HepG2 (cell line): ENCODE measurements at regions not wholly inside any gene's neighbourhood (a gene's known extent, or its start where the extent isn't known, plus 50 kb on each side); places are given as distances from the start of the nearest gene placed in this dataset.

Experiments used
- BRCA1 ChIP-seq: sonication (generic); formaldehyde crosslinking; IDR thresholded peaks from 2 replicates; pipeline ENCODE4 v1.4.0; 2020; ENCODE audit warnings: missing genetic modification reagents
- CBX5 ChIP-seq: sonication (generic); formaldehyde crosslinking; IDR thresholded peaks from 2 replicates; pipeline ENCODE4 v1.4.0; 2020; ENCODE audit warnings: missing genetic modification reagents, borderline replicate concordance
- JUN ChIP-seq: sonication (generic); formaldehyde crosslinking; IDR thresholded peaks from 2 replicates; pipeline ENCODE4 v1.4.0; 2020; ENCODE audit warnings: mild to moderate bottlenecking, missing genetic modification reagents
- ZKSCAN8 ChIP-seq: IDR thresholded peaks from 2 replicates; pipeline ENCODE4 v1.6.1; 2016; ENCODE audit warnings: borderline replicate concordance, missing genetic modification reagents, missing compliant biosample characterization
- ZNF180 ChIP-seq: sonication (generic); formaldehyde crosslinking; IDR thresholded peaks from 2 replicates; pipeline ENCODE4 v1.4.0; 2020; ENCODE audit warnings: low read depth, missing genetic modification reagents, borderline replicate concordance
- ZNF431 ChIP-seq: sonication (generic); formaldehyde crosslinking; IDR thresholded peaks from 2 replicates; pipeline ENCODE4 v1.9.0; 2022; ENCODE audit warnings: missing genetic modification reagents, low read depth, mild to moderate bottlenecking, borderline replicate concordance
- TF ChIP-seq, protein P1 (sequence below): sonication (generic); formaldehyde crosslinking; IDR thresholded peaks from 2 replicates; pipeline ENCODE4 v1.4.0; 2020; ENCODE audit warnings: low read depth, missing genetic modification reagents
- TF ChIP-seq, protein P2 (sequence below): sonication (generic); formaldehyde crosslinking; IDR thresholded peaks from 2 replicates; pipeline ENCODE4 v1.4.0; 2020; ENCODE audit warnings: missing genetic modification reagents
- TF ChIP-seq, protein P3 (sequence below): sonication (generic); formaldehyde crosslinking; IDR thresholded peaks from 2 replicates; pipeline ENCODE4 v1.8.1; 2022; ENCODE audit warnings: low read depth, mild to moderate bottlenecking, missing genetic modification reagents
- TF ChIP-seq, protein P4 (sequence below): sonication (generic); formaldehyde crosslinking; IDR thresholded peaks from 2 replicates; pipeline ENCODE4 v1.5.0; 2020; ENCODE audit warnings: mild to moderate bottlenecking, missing genetic modification reagents, moderate library complexity
- TF ChIP-seq, protein P5 (sequence below): sonication (generic); formaldehyde crosslinking; IDR thresholded peaks from 2 replicates; pipeline ENCODE4 v1.4.0; 2020; ENCODE audit warnings: missing genetic modification reagents; ENCODE audit errors: not compliant biosample characterization
- TF ChIP-seq, protein P6 (sequence below), 2 experiments: sonication (generic) in 1 of 2; formaldehyde crosslinking in 1 of 2; IDR thresholded peaks; 2 replicates each; pipeline versions ENCODE4 v1.5.1 to v1.6.1; 2011 to 2020; ENCODE audit warnings: borderline replicate concordance in 1 of 2, low read depth in 1 of 2, low read length in 1 of 2, mild to moderate bottlenecking in 1 of 2, missing genetic modification reagents in 1 of 2, moderate library complexity in 1 of 2
- TF ChIP-seq, protein P7 (sequence below): fragments of 450-650 bp; IDR thresholded peaks from 2 replicates; pipeline ENCODE4 v1.6.1; 2017; ENCODE audit warnings: mild to moderate bottlenecking
- TF ChIP-seq, protein P8 (sequence below), 2 experiments: sonication (generic) in 1 of 2; formaldehyde crosslinking in 1 of 2; IDR thresholded peaks; 2 replicates each; pipeline versions ENCODE4 v1.4.0 to v1.6.1; 2018 to 2020; ENCODE audit warnings: missing genetic modification reagents in 2 of 2, borderline replicate concordance in 1 of 2, low read depth in 1 of 2, mild to moderate bottlenecking in 1 of 2, missing biosample characterization in 1 of 2

DNA sequence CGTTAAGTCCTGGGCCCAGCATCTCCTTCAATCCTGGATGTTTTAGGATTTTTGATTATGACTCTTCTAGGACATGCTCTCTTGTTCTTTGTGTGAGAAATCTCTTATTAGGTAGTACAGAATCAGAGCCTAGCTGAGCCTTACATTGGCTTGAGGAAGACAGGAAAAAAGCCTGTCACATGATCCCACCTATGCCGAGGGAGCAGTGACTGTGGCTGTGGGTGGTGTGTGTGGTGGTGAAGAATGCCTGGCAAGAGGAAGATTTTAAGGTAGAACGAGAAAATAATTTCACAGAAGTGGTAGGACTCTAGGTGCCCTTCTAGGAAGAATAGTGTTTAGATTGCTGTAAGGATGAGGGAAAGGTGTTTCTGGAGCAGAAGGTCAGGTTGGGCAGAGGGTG lies 449.5 kb upstream of the PROX1 start:
- TF ChIP-seq, protein P1, sequence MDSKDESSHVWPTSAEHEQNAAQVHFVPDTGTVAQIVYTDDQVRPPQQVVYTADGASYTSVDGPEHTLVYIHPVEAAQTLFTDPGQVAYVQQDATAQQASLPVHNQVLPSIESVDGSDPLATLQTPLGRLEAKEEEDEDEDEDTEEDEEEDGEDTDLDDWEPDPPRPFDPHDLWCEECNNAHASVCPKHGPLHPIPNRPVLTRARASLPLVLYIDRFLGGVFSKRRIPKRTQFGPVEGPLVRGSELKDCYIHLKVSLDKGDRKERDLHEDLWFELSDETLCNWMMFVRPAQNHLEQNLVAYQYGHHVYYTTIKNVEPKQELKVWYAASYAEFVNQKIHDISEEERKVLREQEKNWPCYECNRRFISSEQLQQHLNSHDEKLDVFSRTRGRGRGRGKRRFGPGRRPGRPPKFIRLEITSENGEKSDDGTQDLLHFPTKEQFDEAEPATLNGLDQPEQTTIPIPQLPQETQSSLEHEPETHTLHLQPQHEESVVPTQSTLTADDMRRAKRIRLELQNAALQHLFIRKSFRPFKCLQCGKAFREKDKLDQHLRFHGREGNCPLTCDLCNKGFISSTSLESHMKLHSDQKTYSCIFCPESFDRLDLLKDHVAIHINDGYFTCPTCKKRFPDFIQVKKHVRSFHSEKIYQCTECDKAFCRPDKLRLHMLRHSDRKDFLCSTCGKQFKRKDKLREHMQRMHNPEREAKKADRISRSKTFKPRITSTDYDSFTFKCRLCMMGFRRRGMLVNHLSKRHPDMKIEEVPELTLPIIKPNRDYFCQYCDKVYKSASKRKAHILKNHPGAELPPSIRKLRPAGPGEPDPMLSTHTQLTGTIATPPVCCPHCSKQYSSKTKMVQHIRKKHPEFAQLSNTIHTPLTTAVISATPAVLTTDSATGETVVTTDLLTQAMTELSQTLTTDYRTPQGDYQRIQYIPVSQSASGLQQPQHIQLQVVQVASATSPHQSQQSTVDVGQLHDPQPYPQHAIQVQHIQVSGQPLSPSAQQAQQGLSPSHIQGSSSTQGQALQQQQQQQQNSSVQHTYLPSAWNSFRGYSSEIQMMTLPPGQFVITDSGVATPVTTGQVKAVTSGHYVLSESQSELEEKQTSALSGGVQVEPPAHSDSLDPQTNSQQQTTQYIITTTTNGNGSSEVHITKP (CRISPR knock-in tag): no peak
- TF ChIP-seq, protein P2, sequence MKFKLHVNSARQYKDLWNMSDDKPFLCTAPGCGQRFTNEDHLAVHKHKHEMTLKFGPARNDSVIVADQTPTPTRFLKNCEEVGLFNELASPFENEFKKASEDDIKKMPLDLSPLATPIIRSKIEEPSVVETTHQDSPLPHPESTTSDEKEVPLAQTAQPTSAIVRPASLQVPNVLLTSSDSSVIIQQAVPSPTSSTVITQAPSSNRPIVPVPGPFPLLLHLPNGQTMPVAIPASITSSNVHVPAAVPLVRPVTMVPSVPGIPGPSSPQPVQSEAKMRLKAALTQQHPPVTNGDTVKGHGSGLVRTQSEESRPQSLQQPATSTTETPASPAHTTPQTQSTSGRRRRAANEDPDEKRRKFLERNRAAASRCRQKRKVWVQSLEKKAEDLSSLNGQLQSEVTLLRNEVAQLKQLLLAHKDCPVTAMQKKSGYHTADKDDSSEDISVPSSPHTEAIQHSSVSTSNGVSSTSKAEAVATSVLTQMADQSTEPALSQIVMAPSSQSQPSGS (CRISPR knock-in tag): no peak
- TF ChIP-seq BRCA1 (no peak), CBX5 (CRISPR knock-in tag) (no peak), ZKSCAN8 (no peak), JUN (CRISPR knock-in tag) (no peak), ZNF431 (no peak), ZNF180 (CRISPR knock-in tag) (no peak)
- TF ChIP-seq, protein P3, sequence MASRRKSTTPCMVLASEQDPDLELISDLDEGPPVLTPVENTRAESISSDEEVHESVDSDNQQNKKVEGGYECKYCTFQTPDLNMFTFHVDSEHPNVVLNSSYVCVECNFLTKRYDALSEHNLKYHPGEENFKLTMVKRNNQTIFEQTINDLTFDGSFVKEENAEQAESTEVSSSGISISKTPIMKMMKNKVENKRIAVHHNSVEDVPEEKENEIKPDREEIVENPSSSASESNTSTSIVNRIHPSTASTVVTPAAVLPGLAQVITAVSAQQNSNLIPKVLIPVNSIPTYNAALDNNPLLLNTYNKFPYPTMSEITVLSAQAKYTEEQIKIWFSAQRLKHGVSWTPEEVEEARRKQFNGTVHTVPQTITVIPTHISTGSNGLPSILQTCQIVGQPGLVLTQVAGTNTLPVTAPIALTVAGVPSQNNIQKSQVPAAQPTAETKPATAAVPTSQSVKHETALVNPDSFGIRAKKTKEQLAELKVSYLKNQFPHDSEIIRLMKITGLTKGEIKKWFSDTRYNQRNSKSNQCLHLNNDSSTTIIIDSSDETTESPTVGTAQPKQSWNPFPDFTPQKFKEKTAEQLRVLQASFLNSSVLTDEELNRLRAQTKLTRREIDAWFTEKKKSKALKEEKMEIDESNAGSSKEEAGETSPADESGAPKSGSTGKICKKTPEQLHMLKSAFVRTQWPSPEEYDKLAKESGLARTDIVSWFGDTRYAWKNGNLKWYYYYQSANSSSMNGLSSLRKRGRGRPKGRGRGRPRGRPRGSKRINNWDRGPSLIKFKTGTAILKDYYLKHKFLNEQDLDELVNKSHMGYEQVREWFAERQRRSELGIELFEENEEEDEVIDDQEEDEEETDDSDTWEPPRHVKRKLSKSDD: no peak
- TF ChIP-seq, protein P4, sequence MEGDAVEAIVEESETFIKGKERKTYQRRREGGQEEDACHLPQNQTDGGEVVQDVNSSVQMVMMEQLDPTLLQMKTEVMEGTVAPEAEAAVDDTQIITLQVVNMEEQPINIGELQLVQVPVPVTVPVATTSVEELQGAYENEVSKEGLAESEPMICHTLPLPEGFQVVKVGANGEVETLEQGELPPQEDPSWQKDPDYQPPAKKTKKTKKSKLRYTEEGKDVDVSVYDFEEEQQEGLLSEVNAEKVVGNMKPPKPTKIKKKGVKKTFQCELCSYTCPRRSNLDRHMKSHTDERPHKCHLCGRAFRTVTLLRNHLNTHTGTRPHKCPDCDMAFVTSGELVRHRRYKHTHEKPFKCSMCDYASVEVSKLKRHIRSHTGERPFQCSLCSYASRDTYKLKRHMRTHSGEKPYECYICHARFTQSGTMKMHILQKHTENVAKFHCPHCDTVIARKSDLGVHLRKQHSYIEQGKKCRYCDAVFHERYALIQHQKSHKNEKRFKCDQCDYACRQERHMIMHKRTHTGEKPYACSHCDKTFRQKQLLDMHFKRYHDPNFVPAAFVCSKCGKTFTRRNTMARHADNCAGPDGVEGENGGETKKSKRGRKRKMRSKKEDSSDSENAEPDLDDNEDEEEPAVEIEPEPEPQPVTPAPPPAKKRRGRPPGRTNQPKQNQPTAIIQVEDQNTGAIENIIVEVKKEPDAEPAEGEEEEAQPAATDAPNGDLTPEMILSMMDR: no peak
- TF ChIP-seq, protein P5, sequence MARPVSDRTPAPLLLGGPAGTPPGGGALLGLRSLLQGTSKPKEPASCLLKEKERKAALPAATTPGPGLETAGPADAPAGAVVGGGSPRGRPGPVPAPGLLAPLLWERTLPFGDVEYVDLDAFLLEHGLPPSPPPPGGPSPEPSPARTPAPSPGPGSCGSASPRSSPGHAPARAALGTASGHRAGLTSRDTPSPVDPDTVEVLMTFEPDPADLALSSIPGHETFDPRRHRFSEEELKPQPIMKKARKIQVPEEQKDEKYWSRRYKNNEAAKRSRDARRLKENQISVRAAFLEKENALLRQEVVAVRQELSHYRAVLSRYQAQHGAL (CRISPR knock-in tag): no peak
- TF ChIP-seq, protein P6, sequence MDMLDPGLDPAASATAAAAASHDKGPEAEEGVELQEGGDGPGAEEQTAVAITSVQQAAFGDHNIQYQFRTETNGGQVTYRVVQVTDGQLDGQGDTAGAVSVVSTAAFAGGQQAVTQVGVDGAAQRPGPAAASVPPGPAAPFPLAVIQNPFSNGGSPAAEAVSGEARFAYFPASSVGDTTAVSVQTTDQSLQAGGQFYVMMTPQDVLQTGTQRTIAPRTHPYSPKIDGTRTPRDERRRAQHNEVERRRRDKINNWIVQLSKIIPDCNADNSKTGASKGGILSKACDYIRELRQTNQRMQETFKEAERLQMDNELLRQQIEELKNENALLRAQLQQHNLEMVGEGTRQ (IDR thresholded peaks at IDR 0.05; ENCODE audit: low read depth, low read length): no peak
- TF ChIP-seq, protein P6 (CRISPR knock-in tag; IDR thresholded peaks at IDR 0.05; ENCODE audit: borderline replicate concordance): no peak
- TF ChIP-seq, protein P7, sequence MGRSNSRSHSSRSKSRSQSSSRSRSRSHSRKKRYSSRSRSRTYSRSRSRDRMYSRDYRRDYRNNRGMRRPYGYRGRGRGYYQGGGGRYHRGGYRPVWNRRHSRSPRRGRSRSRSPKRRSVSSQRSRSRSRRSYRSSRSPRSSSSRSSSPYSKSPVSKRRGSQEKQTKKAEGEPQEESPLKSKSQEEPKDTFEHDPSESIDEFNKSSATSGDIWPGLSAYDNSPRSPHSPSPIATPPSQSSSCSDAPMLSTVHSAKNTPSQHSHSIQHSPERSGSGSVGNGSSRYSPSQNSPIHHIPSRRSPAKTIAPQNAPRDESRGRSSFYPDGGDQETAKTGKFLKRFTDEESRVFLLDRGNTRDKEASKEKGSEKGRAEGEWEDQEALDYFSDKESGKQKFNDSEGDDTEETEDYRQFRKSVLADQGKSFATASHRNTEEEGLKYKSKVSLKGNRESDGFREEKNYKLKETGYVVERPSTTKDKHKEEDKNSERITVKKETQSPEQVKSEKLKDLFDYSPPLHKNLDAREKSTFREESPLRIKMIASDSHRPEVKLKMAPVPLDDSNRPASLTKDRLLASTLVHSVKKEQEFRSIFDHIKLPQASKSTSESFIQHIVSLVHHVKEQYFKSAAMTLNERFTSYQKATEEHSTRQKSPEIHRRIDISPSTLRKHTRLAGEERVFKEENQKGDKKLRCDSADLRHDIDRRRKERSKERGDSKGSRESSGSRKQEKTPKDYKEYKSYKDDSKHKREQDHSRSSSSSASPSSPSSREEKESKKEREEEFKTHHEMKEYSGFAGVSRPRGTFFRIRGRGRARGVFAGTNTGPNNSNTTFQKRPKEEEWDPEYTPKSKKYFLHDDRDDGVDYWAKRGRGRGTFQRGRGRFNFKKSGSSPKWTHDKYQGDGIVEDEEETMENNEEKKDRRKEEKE: no peak
- TF ChIP-seq, protein P8, sequence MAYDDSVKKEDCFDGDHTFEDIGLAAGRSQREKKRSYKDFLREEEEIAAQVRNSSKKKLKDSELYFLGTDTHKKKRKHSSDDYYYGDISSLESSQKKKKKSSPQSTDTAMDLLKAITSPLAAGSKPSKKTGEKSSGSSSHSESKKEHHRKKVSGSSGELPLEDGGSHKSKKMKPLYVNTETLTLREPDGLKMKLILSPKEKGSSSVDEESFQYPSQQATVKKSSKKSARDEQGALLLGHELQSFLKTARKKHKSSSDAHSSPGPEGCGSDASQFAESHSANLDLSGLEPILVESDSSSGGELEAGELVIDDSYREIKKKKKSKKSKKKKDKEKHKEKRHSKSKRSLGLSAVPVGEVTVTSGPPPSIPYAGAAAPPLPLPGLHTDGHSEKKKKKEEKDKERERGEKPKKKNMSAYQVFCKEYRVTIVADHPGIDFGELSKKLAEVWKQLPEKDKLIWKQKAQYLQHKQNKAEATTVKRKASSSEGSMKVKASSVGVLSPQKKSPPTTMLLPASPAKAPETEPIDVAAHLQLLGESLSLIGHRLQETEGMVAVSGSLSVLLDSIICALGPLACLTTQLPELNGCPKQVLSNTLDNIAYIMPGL (CRISPR knock-in tag; IDR thresholded peaks at IDR 0.05; ENCODE audit: borderline replicate concordance in 1 of 2, low read depth in 1 of 2): no peak
